ENCODE measurements at regions not wholly inside any gene's neighbourhood (a gene's known extent, or its start where the extent isn't known, plus 50 kb on each side); places are given as distances from the start of the nearest gene placed in this dataset.
"Not testable (repeated sequence)": the region's sequence is repeated elsewhere in the genome, so short reads cannot be mapped to it uniquely, and the experiment has no call there.

- in situ Hi-C loops (cut with MboI; ENCODE audit: low pct_unique_long_range_greater_than_20kb in 2 of 9, low sequenced_read_pairs in 9 of 9, unreplicated experiment in 9 of 9) = no loop called here
- Histone ChIP-seq H3K4me1 (replicated peaks in 1 of 2) (no peaks in the 10 kb centered on the region), H3K27ac (no peak overlapping the region), H3K4me3 (no peak overlapping the region)
- 14 to 94% (median 64%) methylated on average over 1 to 5 of the region's 5 CpGs for WGBS, 10 experiments
- peak in 5 of 8 experiments; percentile 44 to 66 (median 61) for ATAC-seq (replicated peaks in 6 of 8)
These were observed 221.9 kb downstream of the TLR4 start for GRCh38 chr9:117926031-117926658.

- no peak overlapping the region for H3K4me3 ChIP-seq
- no peaks in the 10 kb centered on the region for H3K4me1 ChIP-seq (replicated peaks in 1 of 2)
- in situ Hi-C loops (cut with MboI; ENCODE audit: low pct_unique_long_range_greater_than_20kb in 2 of 9, low sequenced_read_pairs in 9 of 9, unreplicated experiment in 9 of 9) = no loop called here
- WGBS, 10 experiments = 0 to 78% (median 28%) methylated on average over 1 to 3 of the region's 3 CpGs; no CpG with 5 or more reads in 4 of the 10 experiments
- H3K27ac ChIP-seq = no peak overlapping the region
- ATAC-seq (replicated peaks in 6 of 8) = no peak
These were observed 223.2 kb downstream of the TLR4 start for GRCh38 chr9:117927354-117927753.

- no peaks in the 10 kb centered on the region for H3K4me1 ChIP-seq (replicated peaks in 1 of 2)
- WGBS, 10 experiments = 0 to 100% (median 42%) methylated on average over 1 of the region's 1 CpG; no CpG with 5 or more reads in 4 of the 10 experiments
- peak in 2 of 8 experiments; percentile 38 to 92 for ATAC-seq (replicated peaks in 6 of 8)
- no peak overlapping the region for H3K4me3 ChIP-seq
- in situ Hi-C loops (cut with MboI; ENCODE audit: low pct_unique_long_range_greater_than_20kb in 2 of 9, low sequenced_read_pairs in 9 of 9, unreplicated experiment in 9 of 9) = no loop called here
- H3K27ac ChIP-seq = no peak overlapping the region
These were observed 225.7 kb downstream of the TLR4 start for GRCh38 chr9:117929868-117930267.

- WGBS, 10 experiments = 4 to 95% (median 86%) methylated on average over 1 to 4 of the region's 4 CpGs
- ATAC-seq (replicated peaks in 6 of 8) = no peak
- in situ Hi-C loops (cut with MboI; ENCODE audit: low pct_unique_long_range_greater_than_20kb in 2 of 9, low sequenced_read_pairs in 9 of 9, unreplicated experiment in 9 of 9) = no loop called here
These were observed 228.4 kb downstream of the TLR4 start for GRCh38 chr9:117932585-117932984.

GRCh38 chr9:117936185-117937130 is 232.3 kb downstream of the TLR4 start:
- in situ Hi-C loops (cut with MboI; ENCODE audit: low pct_unique_long_range_greater_than_20kb in 2 of 9, low sequenced_read_pairs in 9 of 9, unreplicated experiment in 9 of 9) = no loop called here

More at GRCh38 chr9:117932585-117932984, 228.4 kb downstream of the TLR4 start:
- peaks cover 0 to under 1% of the 10 kb centered on the region in 2 donors for H3K4me1 ChIP-seq (replicated peaks in 1 of 2)
- H3K4me3 ChIP-seq = no peak overlapping the region
- H3K27ac ChIP-seq = no peak overlapping the region

GRCh38 chr9:117938086-117938485 is 233.9 kb downstream of the TLR4 start:
- ATAC-seq (replicated peaks in 6 of 8) = peak in 2 of 8 experiments; percentile 31 to 100
- in situ Hi-C loops (cut with MboI; ENCODE audit: low pct_unique_long_range_greater_than_20kb in 2 of 9, low sequenced_read_pairs in 9 of 9, unreplicated experiment in 9 of 9) = no loop called here
- 17 to 100% (median 86%) methylated on average over 1 to 2 of the region's 2 CpGs; no CpG with 5 or more reads in 3 of the 10 experiments for whole genome bisulfite sequencing, 10 experiments

More at GRCh38 chr9:117936185-117937130, 232.3 kb downstream of the TLR4 start:
- H3K4me1 ChIP-seq (replicated peaks in 1 of 2) = peaks cover 4% of the 10 kb centered on the region in 2 donors
- H3K27ac ChIP-seq = no peak overlapping the region
- H3K4me3 ChIP-seq = no peak overlapping the region
- no peak for ATAC-seq (replicated peaks in 6 of 8)
- WGBS, 10 experiments = 0 to 100% (median 90%) methylated on average over 2 to 5 of the region's 5 CpGs

GRCh38 chr9:117938896-117939295 is 234.7 kb downstream of the TLR4 start:
- no peak overlapping the region for H3K4me3 ChIP-seq
- no peak overlapping the region for H3K27ac ChIP-seq
- H3K4me1 ChIP-seq (replicated peaks in 1 of 2) = peaks cover 4 to 5% of the 10 kb centered on the region in 2 donors
- no peak for ATAC-seq (replicated peaks in 6 of 8)
- 0 to 100% (median 83%) methylated on average over 1 to 4 of the region's 4 CpGs for WGBS, 10 experiments
- in situ Hi-C loops (cut with MboI; ENCODE audit: low pct_unique_long_range_greater_than_20kb in 2 of 9, low sequenced_read_pairs in 9 of 9, unreplicated experiment in 9 of 9) = no loop called here

More at GRCh38 chr9:117938086-117938485, 233.9 kb downstream of the TLR4 start:
- peaks cover 4% of the 10 kb centered on the region in 2 donors for H3K4me1 ChIP-seq (replicated peaks in 1 of 2)
- no peak overlapping the region for H3K4me3 ChIP-seq
- no peak overlapping the region for H3K27ac ChIP-seq

GRCh38 chr9:117944750-117945149 is 240.5 kb downstream of the TLR4 start:
- H3K4me1 ChIP-seq (replicated peaks in 1 of 2); H3K27ac ChIP-seq; in situ Hi-C loops (cut with MboI; ENCODE audit: low pct_unique_long_range_greater_than_20kb in 2 of 9, low sequenced_read_pairs in 9 of 9, unreplicated experiment in 9 of 9); H3K4me3 ChIP-seq: not testable (repeated sequence)
- WGBS, 10 experiments = 11 to 100% (median 50%) methylated on average over 1 to 3 of the region's 3 CpGs; no CpG with 5 or more reads in 1 of the 10 experiments
- peak in 1 of 8 experiments; percentile 12 for ATAC-seq (replicated peaks in 6 of 8)

GRCh38 chr9:117945286-117945685 is 241.1 kb downstream of the TLR4 start:
- no peak for ATAC-seq (replicated peaks in 6 of 8)
- 0 to 100% (median 48%) methylated on average over 1 to 4 of the region's 4 CpGs for WGBS, 10 experiments
- in situ Hi-C loops (cut with MboI; ENCODE audit: low pct_unique_long_range_greater_than_20kb in 2 of 9, low sequenced_read_pairs in 9 of 9, unreplicated experiment in 9 of 9) = no loop called here

GRCh38 chr9:117951127-117951526 is 246.9 kb downstream of the TLR4 start:
- 20 to 100% (median 84%) methylated on average over 1 to 6 of the region's 7 CpGs; no CpG with 5 or more reads in 2 of the 10 experiments for WGBS, 10 experiments
- in situ Hi-C loops (cut with MboI; ENCODE audit: low pct_unique_long_range_greater_than_20kb in 2 of 9, low sequenced_read_pairs in 9 of 9, unreplicated experiment in 9 of 9) = no loop called here
- ATAC-seq (replicated peaks in 6 of 8) = no peak
- Histone ChIP-seq H3K4me1 (replicated peaks in 1 of 2) (peaks cover 3 to 10% of the 10 kb centered on the region in 2 donors), H3K4me3 (no peak overlapping the region), H3K27ac (no peak overlapping the region)

More at GRCh38 chr9:117945286-117945685, 241.1 kb downstream of the TLR4 start:
- Histone ChIP-seq H3K4me1 (replicated peaks in 1 of 2) (peaks cover 3% of the 10 kb centered on the region in 2 donors), H3K27ac (no peak overlapping the region), H3K4me3 (no peak overlapping the region)

GRCh38 chr9:117952581-117952980 is 248.4 kb downstream of the TLR4 start:
- 0 to 85% (median 29%) methylated on average over 1 to 2 of the region's 2 CpGs; no CpG with 5 or more reads in 2 of the 10 experiments for WGBS, 10 experiments
- H3K4me1 ChIP-seq (replicated peaks in 1 of 2) = peaks cover 0 to 10% of the 10 kb centered on the region in 2 donors
- peak in 3 of 8 experiments; percentile 18 to 37 (median 37) for ATAC-seq (replicated peaks in 6 of 8)
- no peak overlapping the region for H3K4me3 ChIP-seq
- no peak overlapping the region for H3K27ac ChIP-seq
- in situ Hi-C loops (cut with MboI; ENCODE audit: low pct_unique_long_range_greater_than_20kb in 2 of 9, low sequenced_read_pairs in 9 of 9, unreplicated experiment in 9 of 9) = no loop called here

- 0 to 90% (median 80%) methylated on average over 1 to 2 of the region's 2 CpGs; no CpG with 5 or more reads in 3 of the 10 experiments for WGBS, 10 experiments
- Histone ChIP-seq H3K27ac (no peak overlapping the region), H3K4me1 (replicated peaks in 1 of 2) (peaks cover 0 to 10% of the 10 kb centered on the region in 2 donors), H3K4me3 (no peak overlapping the region)
- ATAC-seq (replicated peaks in 6 of 8) = peak in 1 of 8 experiments; percentile 49
- in situ Hi-C loops (cut with MboI; ENCODE audit: low pct_unique_long_range_greater_than_20kb in 2 of 9, low sequenced_read_pairs in 9 of 9, unreplicated experiment in 9 of 9) = no loop called here
These were observed 253.1 kb downstream of the TLR4 start for GRCh38 chr9:117957267-117957666.

- WGBS, 10 experiments = 80 to 100% (median 82%) methylated on average over 1 to 2 of the region's 2 CpGs; no CpG with 5 or more reads in 6 of the 10 experiments
- Histone ChIP-seq H3K4me1 (replicated peaks in 1 of 2) (peaks cover 0 to 13% of the 10 kb centered on the region in 2 donors), H3K4me3 (no peak overlapping the region), H3K27ac (no peak overlapping the region)
- in situ Hi-C loops (cut with MboI; ENCODE audit: low pct_unique_long_range_greater_than_20kb in 2 of 9, low sequenced_read_pairs in 9 of 9, unreplicated experiment in 9 of 9) = no loop called here
- peak in 1 of 8 experiments; percentile 67 for ATAC-seq (replicated peaks in 6 of 8)
These were observed 254.5 kb downstream of the TLR4 start for GRCh38 chr9:117958726-117959125.

All from motor neuron (in vitro differentiated cells).